ENCODE measurements at regions not wholly inside any gene's neighbourhood (a gene's known extent, or its start where the extent isn't known, plus 50 kb on each side); places are given as distances from the start of the nearest gene placed in this dataset.

GRCh38 chr13:74466020-74466419 is 331.8 kb upstream of the KLF12 start:
- peaks cover 14% of the 10 kb centered on the region for H3K4me1 Mint-ChIP-seq
- no peak overlapping the region for H3K4me2 ChIP-seq
- H2AFZ ChIP-seq (replicated peaks): no peak overlapping the region
- H4K20me1 ChIP-seq (ENCODE audit: low read depth): no peaks in the 10 kb centered on the region
- no peak overlapping the region for H3K9ac ChIP-seq
- no peaks in the 10 kb centered on the region for H3K36me3 ChIP-seq
- H3K79me2 ChIP-seq (ENCODE audit: low read depth): no peaks in the 10 kb centered on the region
- no peaks in the 10 kb centered on the region for H3K27me3 ChIP-seq
- H3K4me1 ChIP-seq: peaks cover 24% of the 10 kb centered on the region
- no peak overlapping the region for H3K27ac ChIP-seq
- no peak for TF ChIP-seq EZH2phosphoT487 (IDR thresholded peaks at IDR 0.05)
- no peak for TF ChIP-seq EZH2 (IDR thresholded peaks at IDR 0.05)
- TF ChIP-seq CTCF (IDR thresholded peaks at IDR 0.05): no peak
- no peaks in the 10 kb centered on the region for H3K27me3 Mint-ChIP-seq (ENCODE audit: insufficient read depth, low read depth)
- H3K27ac Mint-ChIP-seq: no peak overlapping the region
- no peaks in the 10 kb centered on the region for H3K36me3 Mint-ChIP-seq
- H3K9me3 ChIP-seq (ENCODE audit: low read depth): no peaks in the 10 kb centered on the region
- no peak overlapping the region for H3K4me3 Mint-ChIP-seq
- peak; percentile 27 for DNase-seq (ENCODE audit: low spot score)
- H3F3A ChIP-seq (ENCODE audit: low read depth): no peaks in the 10 kb centered on the region
- no peaks in the 10 kb centered on the region for H3K9me3 Mint-ChIP-seq
- no peak overlapping the region for H3K4me3 ChIP-seq

GRCh38 chr13:74465271-74465670 is 331.1 kb upstream of the KLF12 start:
- TF ChIP-seq EZH2phosphoT487 (IDR thresholded peaks at IDR 0.05) (no peak), EZH2 (IDR thresholded peaks at IDR 0.05) (no peak), CTCF (IDR thresholded peaks at IDR 0.05) (no peak)
- no peaks in the 10 kb centered on the region for H3K9me3 Mint-ChIP-seq
- H3K4me1 ChIP-seq: peaks cover 24% of the 10 kb centered on the region
- H3K27ac Mint-ChIP-seq: peak overlapping the region; percentile 38
- no peaks in the 10 kb centered on the region for H3K36me3 ChIP-seq
- no peak overlapping the region for H3K9ac ChIP-seq
- no peak overlapping the region for H3K4me3 Mint-ChIP-seq
- H3K27me3 ChIP-seq: no peaks in the 10 kb centered on the region
- DNase-seq (ENCODE audit: low spot score): peak; percentile 10
- H3K79me2 ChIP-seq (ENCODE audit: low read depth): no peaks in the 10 kb centered on the region
- no peaks in the 10 kb centered on the region for H3K9me3 ChIP-seq (ENCODE audit: low read depth)
- no peak overlapping the region for H3K4me2 ChIP-seq
- H3K27ac ChIP-seq: no peak overlapping the region
- no peaks in the 10 kb centered on the region for H4K20me1 ChIP-seq (ENCODE audit: low read depth)
- no peaks in the 10 kb centered on the region for H3K27me3 Mint-ChIP-seq (ENCODE audit: insufficient read depth, low read depth)
- H3K36me3 Mint-ChIP-seq: no peaks in the 10 kb centered on the region
- H3K4me3 ChIP-seq: no peak overlapping the region
- no peak overlapping the region for H2AFZ ChIP-seq (replicated peaks)
- peaks cover 14% of the 10 kb centered on the region for H3K4me1 Mint-ChIP-seq
- no peaks in the 10 kb centered on the region for H3F3A ChIP-seq (ENCODE audit: low read depth)

GRCh38 chr13:74464670-74465069 is 330.5 kb upstream of the KLF12 start:
- Mint-ChIP-seq H3K4me3 (no peak overlapping the region), H3K27ac (no peak overlapping the region), H3K9me3 (no peaks in the 10 kb centered on the region), H3K36me3 (no peaks in the 10 kb centered on the region), H3K4me1 (peaks cover 14% of the 10 kb centered on the region), H3K27me3 (ENCODE audit: insufficient read depth, low read depth) (no peaks in the 10 kb centered on the region)
- H3K27me3 ChIP-seq: no peaks in the 10 kb centered on the region
- no peaks in the 10 kb centered on the region for H3K9me3 ChIP-seq (ENCODE audit: low read depth)
- no peaks in the 10 kb centered on the region for H3F3A ChIP-seq (ENCODE audit: low read depth)
- H3K36me3 ChIP-seq: no peaks in the 10 kb centered on the region
- no peak for TF ChIP-seq CTCF (IDR thresholded peaks at IDR 0.05)
- no peak for TF ChIP-seq EZH2phosphoT487 (IDR thresholded peaks at IDR 0.05)
- TF ChIP-seq EZH2 (IDR thresholded peaks at IDR 0.05): no peak
- H3K4me2 ChIP-seq: no peak overlapping the region
- H2AFZ ChIP-seq (replicated peaks): no peak overlapping the region
- H3K4me1 ChIP-seq: peaks cover 24% of the 10 kb centered on the region
- H3K27ac ChIP-seq: no peak overlapping the region
- no peaks in the 10 kb centered on the region for H3K79me2 ChIP-seq (ENCODE audit: low read depth)
- H3K4me3 ChIP-seq: no peak overlapping the region
- H4K20me1 ChIP-seq (ENCODE audit: low read depth): no peaks in the 10 kb centered on the region
- DNase-seq (ENCODE audit: low spot score): no peak
- H3K9ac ChIP-seq: no peak overlapping the region

All from neural progenitor cell (in vitro differentiated cells).